ENCODE measurements at regions not wholly inside any gene's neighbourhood (a gene's known extent, or its start where the extent isn't known, plus 50 kb on each side); places are given as distances from the start of the nearest gene placed in this dataset.
"Not testable (repeated sequence)": the region's sequence is repeated elsewhere in the genome, so short reads cannot be mapped to it uniquely, and the experiment has no call there.

DNA sequence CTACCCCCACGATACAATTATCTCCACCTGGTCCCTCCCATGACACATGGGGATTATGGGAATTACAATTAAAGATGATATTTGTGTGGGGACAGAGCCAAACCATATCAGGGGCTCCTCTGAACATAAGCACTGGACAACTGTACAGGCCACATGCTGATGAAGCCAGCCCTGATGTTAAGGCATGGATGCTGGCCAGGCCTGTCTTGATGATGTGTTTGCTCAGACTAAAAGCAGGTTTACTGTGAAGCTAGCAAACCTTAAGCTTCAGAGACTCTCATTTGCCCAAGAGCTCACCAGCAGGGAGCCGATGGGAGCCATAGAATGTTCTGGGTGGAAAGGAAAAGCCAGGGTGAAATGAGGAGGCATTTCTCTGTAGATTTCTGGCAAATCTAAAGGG lies 135.3 kb upstream of the KCNK1 start:
- no peak for DNase-seq

DNA sequence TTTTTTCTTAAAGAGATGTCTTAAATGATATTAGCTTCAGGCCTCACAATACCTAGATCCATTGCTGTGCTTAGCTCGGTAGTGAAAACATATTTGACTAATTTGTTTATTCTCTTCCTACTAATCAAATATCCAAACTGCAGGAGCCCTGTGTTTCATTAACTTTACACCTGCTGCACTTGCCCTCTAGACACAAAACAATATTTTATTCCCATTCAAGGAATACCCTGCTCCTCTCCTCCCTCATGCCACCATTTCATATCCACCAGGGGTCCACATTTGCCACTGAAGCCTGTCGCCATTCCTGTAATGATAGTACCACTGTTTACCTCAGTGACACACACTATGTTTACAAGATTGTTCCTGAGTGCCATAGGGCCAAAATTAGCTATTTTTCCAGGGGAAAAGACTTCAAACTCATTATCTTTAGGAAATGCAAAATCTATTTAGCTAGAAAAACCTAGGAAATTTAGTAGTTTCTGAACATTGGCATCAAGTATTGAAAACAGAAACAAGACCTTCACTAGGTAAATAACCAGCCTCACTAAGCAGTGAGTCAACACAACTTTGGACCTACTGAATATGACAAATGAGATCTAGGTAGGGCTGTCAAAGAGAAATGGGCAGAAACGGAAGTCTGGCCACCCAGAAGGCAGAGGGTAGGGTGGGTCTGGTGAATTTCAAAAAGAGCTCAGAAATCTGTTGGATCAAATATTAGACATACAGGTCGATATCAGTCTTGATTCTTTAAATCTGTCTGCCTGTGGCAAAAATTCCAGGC lies 134.6 kb upstream of the KCNK1 start:
- DNase-seq = no peak

DNA sequence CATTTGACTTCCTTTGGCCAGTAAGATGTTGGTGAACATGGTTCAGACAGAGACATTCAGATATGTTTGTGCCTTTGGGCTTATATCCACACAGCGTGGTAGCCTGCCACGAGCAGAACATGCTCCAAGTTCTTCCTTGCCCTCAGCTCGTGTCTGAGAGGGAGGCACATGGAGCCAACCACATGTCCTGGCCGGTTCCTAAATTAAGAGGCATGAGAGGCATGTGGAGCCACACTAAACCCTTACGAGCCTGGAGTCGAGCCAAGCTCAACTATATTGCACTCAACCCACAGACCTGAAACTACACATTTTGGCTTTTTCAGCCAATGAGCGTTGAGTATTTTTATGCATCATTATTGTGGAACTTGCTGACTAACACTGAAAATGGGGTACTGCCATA lies 133.7 kb upstream of the KCNK1 start:
- DNase-seq = no peak

DNA sequence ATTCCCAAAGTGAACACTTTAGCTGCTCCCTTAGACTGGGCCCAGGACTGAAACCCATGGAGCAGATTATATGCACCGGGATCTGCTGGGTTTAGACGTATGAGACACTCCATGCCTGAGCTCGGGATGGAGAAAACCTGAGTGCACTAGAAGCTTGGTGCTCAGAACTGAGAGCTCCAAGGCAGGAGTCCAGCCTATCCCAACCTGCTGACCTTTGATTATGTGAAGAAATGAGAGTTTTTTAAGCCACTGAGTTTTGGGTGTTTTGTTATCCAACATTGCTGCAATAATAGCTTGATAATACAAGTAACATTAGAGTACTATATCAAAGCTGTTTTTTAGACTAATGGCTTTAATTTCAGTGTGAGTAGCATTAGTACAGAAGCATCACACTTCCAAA lies 131.5 kb upstream of the KCNK1 start:
- DNase-seq = no peak

DNA sequence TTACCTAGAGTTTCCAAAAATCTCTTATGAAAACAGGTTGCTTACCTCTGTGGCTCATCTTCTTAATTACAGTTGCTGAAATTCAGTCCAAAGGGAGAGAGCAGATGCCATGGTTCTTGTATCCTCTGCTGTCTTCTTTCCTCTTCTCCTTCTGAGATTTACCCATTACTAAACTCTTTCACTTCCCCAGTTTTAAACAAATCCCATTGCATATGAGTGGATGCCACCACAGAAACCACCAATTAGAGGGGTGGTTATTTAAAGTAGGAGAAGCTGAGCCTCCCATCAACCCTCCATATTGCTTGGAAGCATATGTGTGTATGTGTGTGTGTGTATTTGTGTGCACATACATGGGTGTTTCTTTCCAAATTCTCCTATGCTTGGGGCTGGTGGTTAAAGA lies 128.5 kb upstream of the KCNK1 start:
- DNase-seq = no peak

DNA sequence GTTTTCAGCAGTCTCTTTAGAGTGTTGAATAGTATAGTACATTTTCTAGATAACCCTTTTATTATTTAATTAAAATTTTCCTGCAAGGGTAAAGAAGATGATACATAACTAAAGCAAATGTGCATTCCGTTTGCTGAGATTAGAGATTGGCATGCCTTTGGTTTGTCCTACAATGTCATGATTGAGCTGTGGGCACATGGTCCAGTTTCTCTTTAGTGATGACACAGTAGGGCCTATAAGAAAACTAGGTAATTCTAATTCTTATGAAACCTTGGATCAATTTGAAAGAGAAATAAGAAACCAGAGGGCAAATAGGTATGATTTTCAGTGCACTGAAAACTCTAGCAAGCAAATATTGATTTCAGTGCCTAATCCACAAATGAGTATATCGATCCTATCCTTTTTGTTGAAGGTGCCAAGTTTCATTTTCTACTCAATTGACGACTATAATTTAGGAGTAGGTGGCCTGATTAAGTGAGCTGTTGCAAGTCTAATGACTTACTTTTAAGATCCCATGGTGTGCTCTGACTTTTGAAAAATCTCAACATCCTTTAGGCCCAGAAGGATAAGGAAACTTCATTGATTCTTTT lies 128.0 kb upstream of the KCNK1 start:
- DNase-seq = no peak

DNA sequence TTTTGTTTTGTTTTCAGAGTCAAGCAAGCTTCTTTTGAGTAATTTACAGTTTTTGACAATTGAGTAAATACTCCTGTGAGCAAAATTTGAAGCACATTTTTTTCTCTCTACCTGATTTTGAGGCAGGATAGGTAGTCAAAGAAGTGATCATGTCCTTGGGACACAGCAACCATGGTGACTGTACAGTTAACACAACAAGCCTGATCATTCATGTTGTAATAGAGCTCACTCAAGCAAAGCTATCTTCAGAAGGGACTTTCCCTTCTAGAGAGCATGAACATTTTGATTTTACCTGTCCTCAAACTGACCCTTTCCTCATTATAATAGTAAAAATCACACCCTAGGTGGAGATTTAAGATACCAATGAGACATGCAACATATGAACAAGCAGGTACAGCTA lies 126.5 kb upstream of the KCNK1 start:
- no peak for DNase-seq

DNA sequence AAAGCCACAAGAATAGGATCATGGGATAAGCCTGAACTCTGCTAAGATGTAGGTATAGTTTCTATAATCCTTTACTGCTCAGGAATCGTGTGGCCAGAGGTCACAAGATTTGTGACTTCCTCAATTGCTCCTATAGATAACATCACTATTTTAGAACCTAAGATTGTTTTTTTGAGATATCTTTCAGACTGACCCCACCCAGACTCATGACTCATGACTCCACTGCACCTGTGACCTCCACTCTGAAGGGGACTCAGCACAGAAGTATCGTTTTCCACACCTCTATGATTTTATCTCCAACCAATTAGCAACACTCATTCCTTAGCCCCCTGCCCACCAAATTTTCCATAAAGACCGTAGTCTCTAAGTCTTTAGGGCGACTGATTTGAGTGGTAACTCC lies 124.5 kb upstream of the KCNK1 start:
- DNase-seq = no peak

DNA sequence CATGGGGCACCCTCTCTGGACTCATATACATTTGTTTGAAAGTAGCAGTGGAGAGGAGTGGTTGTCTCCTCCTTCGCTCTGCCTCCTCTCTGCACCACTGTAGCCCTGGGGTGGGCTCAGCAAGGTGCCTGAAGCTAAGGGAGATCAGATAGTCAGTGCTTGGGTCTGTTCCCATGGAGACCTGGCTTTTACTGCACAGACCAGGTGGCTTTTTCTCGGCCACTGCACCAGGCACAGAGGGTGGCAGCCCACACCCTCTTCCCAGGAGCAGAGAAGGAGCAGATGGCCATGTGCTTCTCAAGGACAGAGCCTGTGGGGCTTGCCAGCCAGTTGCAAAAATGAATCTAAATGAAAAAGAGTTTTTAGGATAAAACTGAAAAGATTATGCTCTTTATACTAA lies 123.4 kb upstream of the KCNK1 start:
- no peak for DNase-seq

DNA sequence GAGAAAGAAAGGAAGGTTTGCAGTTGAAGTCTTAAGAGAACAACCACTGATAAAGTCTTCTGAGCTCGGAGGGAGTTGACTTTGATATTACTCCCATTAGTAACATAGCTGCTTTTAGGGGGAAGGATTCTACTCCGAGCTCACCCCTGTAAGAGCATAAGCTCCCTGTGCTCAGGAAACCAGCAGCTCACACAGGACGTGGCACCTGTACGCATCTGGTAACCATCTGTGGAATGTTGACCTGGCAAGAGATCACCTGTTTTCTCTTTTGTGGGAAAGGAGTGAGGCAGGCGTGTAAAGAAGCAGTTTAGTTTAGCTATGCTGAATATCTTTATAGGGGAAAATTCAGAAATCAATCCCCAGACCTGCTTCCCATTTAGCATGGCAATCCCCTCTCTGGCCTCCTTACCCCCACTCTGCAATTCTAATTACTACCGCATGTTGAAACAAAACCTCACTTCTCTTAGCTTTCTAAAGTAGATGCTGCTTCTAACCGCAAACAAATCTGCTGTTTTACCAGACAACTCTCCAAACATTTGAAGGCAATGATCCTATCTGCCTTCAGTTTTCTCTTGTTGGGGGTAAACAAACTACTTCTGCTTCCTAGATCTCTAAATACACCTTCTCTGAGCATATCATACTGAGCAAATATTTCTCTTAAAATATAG lies 121.8 kb upstream of the KCNK1 start:
- DNase-seq = no peak

DNA sequence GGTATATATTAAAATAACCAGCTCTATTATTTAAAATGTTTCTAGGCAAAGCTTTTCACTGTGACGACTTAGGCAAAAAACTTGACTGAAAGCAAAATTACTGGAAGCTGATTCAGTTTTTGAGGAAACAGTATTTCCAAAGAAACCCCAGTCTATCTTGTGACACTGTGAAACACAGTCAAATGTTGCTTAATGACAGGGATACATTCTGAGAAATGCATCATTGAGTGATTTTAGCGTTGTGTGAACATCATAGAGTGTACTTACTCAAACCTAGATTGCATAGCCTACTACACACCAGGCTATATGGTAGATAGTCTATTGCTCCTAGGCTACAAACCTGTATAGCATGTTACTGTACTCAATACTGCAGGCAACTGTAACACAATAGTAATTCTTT lies 116.9 kb upstream of the KCNK1 start:
- DNase-seq = no peak

DNA sequence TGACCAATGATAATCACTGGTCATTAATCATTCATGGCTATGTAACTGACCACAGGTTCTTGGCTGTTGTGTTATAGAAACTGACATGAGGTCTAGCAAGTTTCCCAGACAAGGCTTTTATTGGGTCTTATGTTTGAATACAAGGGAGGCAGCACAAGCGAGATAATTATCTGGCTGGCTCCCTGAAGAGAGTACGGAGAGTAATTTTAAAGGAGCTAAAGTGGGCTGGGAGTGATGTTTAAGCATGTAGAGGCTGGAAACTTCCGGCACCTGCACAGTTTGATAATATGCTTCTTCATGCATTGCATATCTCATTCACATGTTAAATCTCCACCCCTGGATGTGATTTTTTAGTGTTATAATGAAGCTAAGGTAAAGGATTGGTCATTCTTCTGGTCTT lies 116.2 kb upstream of the KCNK1 start:
- DNase-seq = no peak

DNA sequence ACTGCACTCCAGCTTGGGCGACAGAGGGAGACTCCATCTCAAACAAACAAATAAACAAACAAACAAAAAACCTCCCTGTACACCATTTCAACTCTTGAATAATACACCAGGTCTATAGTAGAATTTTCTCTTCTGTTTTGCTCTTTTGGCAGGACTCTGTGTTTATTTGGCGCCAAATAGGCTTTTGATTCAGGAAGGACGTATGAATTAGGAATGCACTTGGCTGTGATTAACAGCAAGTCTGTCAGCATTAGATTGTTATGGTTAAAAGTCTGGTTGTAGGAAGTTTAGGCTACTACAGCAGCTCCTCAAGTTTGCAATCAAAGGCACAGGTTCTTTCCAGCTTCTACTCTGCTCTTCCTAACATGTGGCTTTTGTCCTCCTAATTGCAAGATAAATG lies 113.8 kb upstream of the KCNK1 start:
- no peak for DNase-seq

DNA sequence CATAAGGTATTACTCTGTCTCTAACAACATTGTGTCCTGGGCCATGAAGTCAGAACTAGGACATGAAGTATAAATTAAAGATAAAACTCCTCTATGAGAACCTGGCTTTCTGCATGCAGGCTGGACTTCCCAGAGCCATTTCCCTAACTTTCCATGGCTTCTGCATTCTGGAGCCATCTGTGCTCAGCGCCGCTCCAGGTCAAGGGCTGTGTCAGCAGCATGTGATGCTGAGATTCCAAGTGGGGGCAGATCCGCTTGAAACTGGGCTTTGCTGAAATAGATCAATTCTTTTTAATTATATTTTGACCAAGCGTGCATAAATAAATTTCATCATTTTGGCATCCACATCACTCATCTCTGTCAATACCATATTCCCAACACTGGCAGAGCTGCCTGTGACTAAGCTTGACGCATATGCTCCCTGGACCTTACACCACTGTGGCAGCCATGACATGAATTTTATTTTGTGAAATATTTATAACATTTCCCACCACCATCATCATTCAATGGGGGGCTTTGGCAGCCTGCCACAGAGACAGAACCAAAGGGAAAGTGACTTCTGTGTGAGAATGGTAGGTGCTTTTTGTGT lies 110.4 kb upstream of the KCNK1 start:
- DNase-seq = no peak

DNA sequence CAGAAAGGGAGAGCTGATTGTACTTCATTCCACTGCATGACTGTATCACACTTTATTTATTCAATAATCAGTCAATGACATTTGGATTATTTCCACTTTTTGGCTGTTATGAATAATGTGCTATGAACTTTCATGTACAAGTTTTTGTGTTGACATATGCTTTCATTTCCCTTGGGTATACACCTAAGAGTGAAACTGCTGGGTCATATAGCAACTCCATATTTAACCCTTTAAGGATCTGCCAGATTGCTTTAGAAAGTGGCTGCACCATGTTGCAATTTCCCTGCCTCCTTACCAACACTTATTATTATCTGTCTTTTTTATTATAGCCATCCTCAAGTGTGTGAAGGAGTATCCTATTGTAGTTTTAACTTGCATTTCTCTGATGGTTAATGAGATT lies 108.8 kb upstream of the KCNK1 start:
- no peak for DNase-seq

DNA sequence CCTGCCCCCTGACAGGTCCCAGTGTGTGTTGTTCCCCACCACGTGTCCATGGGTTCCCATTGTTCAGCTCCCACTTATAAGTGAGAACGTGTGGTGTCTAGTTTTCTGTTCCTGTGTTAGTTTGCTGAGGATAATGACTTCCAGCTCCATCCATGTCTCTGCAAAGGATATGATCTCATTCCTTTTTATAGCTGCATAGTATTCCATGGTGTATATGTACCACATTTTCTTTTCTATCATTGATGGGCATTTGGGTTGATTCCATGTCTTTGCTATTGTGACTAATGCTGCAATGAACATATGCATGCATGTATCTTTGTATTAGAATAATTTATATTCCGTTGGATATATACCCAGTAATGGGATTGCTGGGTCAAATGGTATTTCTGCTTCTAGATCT lies 108.0 kb upstream of the KCNK1 start:
- DNase-seq = not testable (repeated sequence)

DNA sequence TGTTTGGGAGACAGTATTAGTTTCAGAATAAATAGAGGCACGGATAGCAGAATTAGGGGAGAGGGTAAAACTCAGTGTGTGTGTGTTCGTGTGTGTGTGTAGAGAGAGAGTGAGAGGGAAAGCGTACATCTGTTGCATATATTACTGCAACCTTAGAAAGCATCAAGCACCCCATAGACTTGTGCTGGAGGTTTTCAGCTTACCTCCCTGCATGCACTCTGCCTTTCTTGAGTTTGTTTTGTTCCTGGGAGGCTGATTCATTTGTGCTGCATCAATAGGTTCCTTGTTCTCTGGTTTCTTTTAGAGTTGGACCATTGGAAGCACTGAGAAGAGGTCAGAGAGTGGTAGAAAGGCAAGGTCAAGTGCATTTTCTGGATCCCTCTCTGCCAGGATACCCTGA lies 104.4 kb upstream of the KCNK1 start:
- no peak for DNase-seq

DNA sequence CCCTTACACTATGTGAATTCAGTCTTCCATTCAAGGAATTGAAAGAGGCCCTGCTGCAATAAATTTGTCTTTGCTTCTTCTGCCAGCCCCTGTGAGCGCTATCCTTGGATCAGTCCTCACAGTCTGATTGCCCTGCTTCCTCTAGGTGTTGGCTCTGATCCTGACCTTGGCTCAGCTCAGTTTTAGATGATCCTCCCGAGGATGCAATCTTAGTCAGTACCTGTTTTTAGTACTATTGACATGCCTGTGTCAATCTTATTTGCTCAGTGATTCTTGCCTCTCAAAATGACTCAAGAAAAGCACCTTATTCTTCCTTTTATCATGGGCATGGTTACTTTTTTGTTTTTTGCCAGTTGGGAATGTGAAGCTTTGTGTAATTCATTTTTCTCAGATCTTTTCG lies 101.4 kb upstream of the KCNK1 start:
- no peak for DNase-seq

DNA sequence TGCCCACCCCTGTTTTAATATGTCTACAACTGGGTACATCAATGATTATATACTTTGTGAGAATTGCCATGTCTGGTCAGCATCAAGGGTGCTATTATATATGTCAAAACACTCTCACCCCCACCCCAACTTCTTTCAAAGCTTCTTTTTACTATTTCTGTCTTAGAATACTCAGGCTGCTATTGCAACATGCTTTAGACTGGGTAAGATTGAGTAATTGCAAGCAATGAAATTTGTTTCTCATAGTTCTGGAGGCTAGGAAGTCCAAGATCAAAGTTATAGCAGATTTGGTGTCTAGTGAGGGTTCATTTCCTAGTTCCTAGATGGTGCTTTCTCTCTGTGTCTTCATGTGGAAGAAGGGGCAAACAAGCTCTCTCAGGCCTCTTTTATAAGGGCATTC lies 100.5 kb upstream of the KCNK1 start:
- DNase-seq = no peak

DNA sequence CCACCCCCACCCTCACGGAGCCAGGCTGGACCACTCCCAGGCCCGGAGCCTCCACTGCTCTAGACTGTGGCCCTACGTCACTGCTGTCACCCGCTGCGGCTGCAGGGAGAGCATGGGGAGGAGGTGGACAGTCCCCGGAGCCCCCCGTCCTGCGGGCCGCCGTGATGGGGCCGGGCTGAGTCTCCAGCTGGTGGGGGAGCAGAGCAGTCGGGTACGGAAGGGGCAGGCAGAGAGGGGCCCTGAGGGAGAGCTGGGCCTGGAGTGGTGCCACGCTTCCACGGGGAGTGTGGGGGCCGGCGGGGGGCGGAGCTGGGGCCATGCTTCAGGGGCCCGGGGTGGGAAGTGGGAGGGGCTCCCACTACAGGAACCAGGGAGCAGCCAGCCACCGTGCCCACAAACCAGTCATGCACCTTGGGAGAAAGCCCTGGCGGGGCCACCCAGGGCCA lies 98.9 kb upstream of the KCNK1 start:
- no peak for DNase-seq

DNA sequence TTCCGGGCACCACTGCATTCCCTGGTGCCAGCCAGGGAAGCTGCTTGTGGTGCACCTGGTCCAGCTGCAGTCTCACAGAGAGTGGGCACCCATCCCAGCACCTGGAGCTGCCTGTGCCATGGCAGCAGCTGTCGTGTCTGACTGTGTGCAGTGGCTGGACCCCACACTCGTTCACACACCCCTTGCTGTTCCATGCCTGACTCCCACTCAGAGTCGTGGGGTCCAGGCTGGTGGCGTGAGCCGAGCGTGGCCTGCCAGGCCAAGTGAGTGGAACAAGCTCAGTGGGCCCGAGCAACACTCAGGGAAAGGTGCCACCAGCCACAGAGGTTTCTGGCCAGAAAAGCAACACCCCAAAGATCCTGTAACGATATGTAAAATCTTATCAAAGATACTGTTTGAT lies 97.2 kb upstream of the KCNK1 start:
- DNase-seq = no peak

DNA sequence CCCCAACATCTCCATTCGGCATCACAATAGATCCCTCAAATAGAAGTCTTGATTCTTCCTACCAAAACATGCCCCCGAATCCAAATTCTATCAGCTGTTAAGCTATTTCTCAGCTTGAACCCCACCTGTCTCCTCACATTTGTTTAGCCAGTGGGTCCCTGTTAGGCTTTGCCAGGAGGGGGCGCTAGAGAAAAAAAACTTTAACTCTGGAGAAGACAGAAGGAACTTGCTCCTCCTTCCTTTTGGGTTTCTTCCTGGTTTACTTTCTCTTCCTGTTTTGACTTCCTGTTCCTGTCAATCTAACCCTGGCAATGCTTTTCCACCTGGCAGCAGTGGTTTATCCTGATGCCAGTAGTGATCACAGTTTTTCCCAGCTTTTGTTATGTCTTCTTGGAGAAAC lies 95.6 kb upstream of the KCNK1 start:
- DNase-seq = no peak

DNA sequence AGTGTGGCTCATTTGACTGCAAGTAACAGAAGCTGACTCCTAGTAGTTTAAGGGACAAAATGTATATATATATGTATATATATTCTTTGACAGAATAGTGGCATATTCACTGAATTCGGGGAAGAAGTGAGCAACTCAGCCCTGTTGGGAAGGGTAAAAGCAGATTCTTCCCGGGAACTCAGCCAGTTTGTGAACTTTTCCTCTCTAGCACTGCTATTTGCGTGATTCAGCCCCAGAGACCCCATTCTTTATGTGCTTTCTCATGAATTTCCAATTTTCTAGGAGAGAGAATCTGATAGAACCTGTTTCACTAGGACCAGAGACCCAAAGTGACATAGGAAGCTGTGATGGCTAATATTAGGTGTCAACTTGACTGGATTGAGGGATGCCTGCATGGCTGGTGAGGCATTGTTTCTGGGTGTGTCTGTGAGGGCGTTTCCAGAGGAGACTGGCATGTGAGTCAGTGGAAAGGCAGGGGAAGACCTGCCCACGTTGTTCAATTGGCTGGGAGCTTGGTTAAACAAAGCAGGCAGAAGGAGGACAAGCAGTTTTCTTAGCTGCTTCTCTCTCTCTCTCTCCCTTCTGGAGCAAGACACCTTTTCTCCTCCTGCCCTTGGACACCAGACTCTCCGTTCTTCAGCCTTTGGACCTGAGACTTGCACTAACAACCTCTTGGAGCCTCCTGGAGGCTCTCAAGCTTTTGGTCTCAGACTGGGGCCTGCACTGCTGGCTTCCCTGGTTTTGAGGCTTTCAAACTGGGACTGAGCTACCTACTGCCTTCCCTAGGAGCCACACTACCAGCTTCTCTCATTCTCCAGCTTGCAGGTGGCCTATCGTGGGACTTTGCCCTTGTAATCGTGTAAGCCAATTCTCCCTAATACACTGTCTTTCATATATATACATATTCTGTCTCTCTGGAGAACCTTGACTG lies 93.4 kb upstream of the KCNK1 start:
- DNase-seq = no peak
